ENCODE measurements at regions not wholly inside any gene's neighbourhood (a gene's known extent, or its start where the extent isn't known, plus 50 kb on each side); places are given as distances from the start of the nearest gene placed in this dataset.

- ATAC-seq (ENCODE audit: insufficient number of reproducible peaks, low FRiP score, low read depth), result no peak
- TF ChIP-seq CTCF (IDR thresholded peaks at IDR 0.05), result no peak
- H3K27ac ChIP-seq, result no peak overlapping the region
Observed at GRCh38 chr2:8580316-8581233, 101.3 kb upstream of the ID2 start.

GRCh38 chr2:8581234-8581561 is 100.7 kb upstream of the ID2 start:
- ATAC-seq (ENCODE audit: insufficient number of reproducible peaks, low FRiP score, low read depth) (no peak), DNase-seq (ENCODE audit: low spot score) (no peak)
- Histone ChIP-seq H3K4me1 (ENCODE audit: control insufficient read depth in 1 of 2, low read depth in 2 of 2) (peaks cover 0 to 14% of the 10 kb centered on the region in 2 donors), H3K4me3 (no peak overlapping the region), H3K9me3 (no peaks in the 10 kb centered on the region), H3K36me3 (no peaks in the 10 kb centered on the region), H3K27me3 (replicated peaks; ENCODE audit: insufficient read depth) (no peaks in the 10 kb centered on the region), H3K27ac (no peak overlapping the region)
- TF ChIP-seq CTCF (IDR thresholded peaks at IDR 0.05), result no peak

More at GRCh38 chr2:8580316-8581233, 101.3 kb upstream of the ID2 start:
- Histone ChIP-seq H3K4me3 (no peak overlapping the region), H3K27me3 (replicated peaks; ENCODE audit: insufficient read depth) (no peaks in the 10 kb centered on the region), H3K4me1 (ENCODE audit: control insufficient read depth in 1 of 2, low read depth in 2 of 2) (peaks cover 0 to 14% of the 10 kb centered on the region in 2 donors), H3K36me3 (no peaks in the 10 kb centered on the region), H3K9me3 (no peaks in the 10 kb centered on the region)
- no peak for DNase-seq (ENCODE audit: low spot score)

GRCh38 chr2:8581601-8582041 is 100.2 kb upstream of the ID2 start:
- Histone ChIP-seq H3K27me3 (replicated peaks; ENCODE audit: insufficient read depth) (no peaks in the 10 kb centered on the region), H3K9me3 (no peaks in the 10 kb centered on the region), H3K4me3 (no peak overlapping the region), H3K36me3 (no peaks in the 10 kb centered on the region), H3K4me1 (ENCODE audit: control insufficient read depth in 1 of 2, low read depth in 2 of 2) (peaks cover 0 to 14% of the 10 kb centered on the region in 2 donors), H3K27ac (no peak overlapping the region)
- DNase-seq (ENCODE audit: low spot score), result no peak
- no peak for ATAC-seq (ENCODE audit: insufficient number of reproducible peaks, low FRiP score, low read depth)
- TF ChIP-seq CTCF (IDR thresholded peaks at IDR 0.05), result no peak

GRCh38 chr2:8582191-8582590 is 99.7 kb upstream of the ID2 start:
- Histone ChIP-seq H3K4me3 (no peak overlapping the region), H3K4me1 (ENCODE audit: control insufficient read depth in 1 of 2, low read depth in 2 of 2) (peaks cover 0 to 14% of the 10 kb centered on the region in 2 donors), H3K27ac (no peak overlapping the region), H3K36me3 (no peaks in the 10 kb centered on the region), H3K9me3 (no peaks in the 10 kb centered on the region), H3K27me3 (replicated peaks; ENCODE audit: insufficient read depth) (no peaks in the 10 kb centered on the region)
- DNase-seq (ENCODE audit: low spot score) (no peak), ATAC-seq (ENCODE audit: insufficient number of reproducible peaks, low FRiP score, low read depth) (no peak)
- no peak for TF ChIP-seq CTCF (IDR thresholded peaks at IDR 0.05)

GRCh38 chr2:8582651-8583399 is 99.0 kb upstream of the ID2 start:
- DNase-seq (ENCODE audit: low spot score) (no peak), ATAC-seq (ENCODE audit: insufficient number of reproducible peaks, low FRiP score, low read depth) (no peak)
- Histone ChIP-seq H3K36me3 (no peaks in the 10 kb centered on the region), H3K27me3 (replicated peaks; ENCODE audit: insufficient read depth) (no peaks in the 10 kb centered on the region), H3K4me3 (peak overlapping the region; percentile 50), H3K4me1 (ENCODE audit: control insufficient read depth in 1 of 2, low read depth in 2 of 2) (peaks cover 0 to 14% of the 10 kb centered on the region in 2 donors), H3K27ac (peak overlapping the region in 1 of 2 donors; percentile 27), H3K9me3 (no peaks in the 10 kb centered on the region)
- no peak for TF ChIP-seq CTCF (IDR thresholded peaks at IDR 0.05)

All from thoracic aorta (tissue), 2 donors.